Osteoblast (primary cell): ENCODE measurements at regions not wholly inside any gene's neighbourhood (a gene's known extent, or its start where the extent isn't known, plus 50 kb on each side); places are given as distances from the start of the nearest gene placed in this dataset.

ENCODE experiments used
- DNase-seq: peaks from one replicate; pipeline ENCODE4 v3.0.0; 2011; ENCODE audit warnings: low spot score, mixed read lengths; ENCODE audit not compliant: insufficient read length; ENCODE audit errors: missing footprints
- H2AFZ ChIP-seq: 2 replicates; pipeline ENCODE4 v1.6.0; 2011; ENCODE audit warnings: mild to moderate bottlenecking, low read length
- H3K27ac ChIP-seq: 2 replicates; pipeline ENCODE4 v1.5.1; 2011; ENCODE audit warnings: mild to moderate bottlenecking, low read depth, low read length, moderate library complexity
- H3K27me3 ChIP-seq: 2 replicates; pipeline ENCODE4 v1.6.0; 2012; ENCODE audit warnings: mild to moderate bottlenecking, control low read depth, inconsistent platforms, low read length, moderate library complexity; ENCODE audit not compliant: insufficient read depth
- H3K36me3 ChIP-seq: 2 replicates; pipeline ENCODE4 v1.5.1; 2011; ENCODE audit warnings: mild to moderate bottlenecking, low read length, control low read depth, moderate library complexity; ENCODE audit not compliant: insufficient read depth
- H3K4me1 ChIP-seq: 2 replicates; pipeline ENCODE4 v1.5.1; 2011; ENCODE audit warnings: mild to moderate bottlenecking, low read length, control low read depth, moderate library complexity; ENCODE audit not compliant: insufficient read depth
- H3K4me2 ChIP-seq: 2 replicates; pipeline ENCODE4 v1.6.0; 2011; ENCODE audit warnings: mild to moderate bottlenecking, low read length; ENCODE audit not compliant: insufficient read depth
- H3K4me3 ChIP-seq: fragments of 200-600 bp; sonication (generic); 3 replicates; pipeline ENCODE4 v1.5.1; 2012; ENCODE audit warnings: mild to moderate bottlenecking, low read length, inconsistent platforms; ENCODE audit not compliant: insufficient read depth
- H3K79me2 ChIP-seq: 2 replicates; pipeline ENCODE4 v1.6.0; 2012; ENCODE audit warnings: mild to moderate bottlenecking, low read length, control low read depth, inconsistent platforms; ENCODE audit not compliant: insufficient read depth
- H3K9me3 ChIP-seq: 2 replicates; pipeline ENCODE4 v1.5.1; 2011; ENCODE audit warnings: low read depth, low read length, control low read depth
- H4K20me1 ChIP-seq: 2 replicates; pipeline ENCODE4 v1.6.0; 2012; ENCODE audit warnings: mild to moderate bottlenecking, low read length, control low read depth; ENCODE audit not compliant: insufficient read depth
- TF ChIP-seq, protein P1 (sequence below): IDR thresholded peaks from 2 replicates; pipeline ENCODE4 v1.5.1; 2011; ENCODE audit warnings: mild to moderate bottlenecking, low read depth, low read length, moderate library complexity; ENCODE audit errors: extremely low read depth

DNA sequence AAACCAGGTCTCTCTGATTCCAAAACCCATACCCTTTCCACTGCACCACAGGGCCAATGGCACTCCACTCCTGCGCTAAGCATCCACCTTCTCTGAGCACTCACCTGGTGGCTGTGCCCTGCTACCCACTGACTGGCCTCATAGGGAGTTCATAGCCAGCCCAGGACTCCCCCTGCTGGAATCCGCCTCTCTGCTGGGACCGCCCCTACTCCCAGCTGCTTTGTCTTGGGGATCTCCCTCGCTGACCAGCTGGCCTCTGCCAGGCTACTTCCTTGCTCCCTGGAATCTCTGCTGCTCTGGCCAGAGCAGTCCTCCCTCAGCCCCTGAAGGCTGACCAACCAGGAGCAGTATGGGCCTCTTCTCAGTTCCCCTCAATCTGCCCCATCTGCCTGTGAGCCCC lies 129.7 kb downstream of the FAXC start:
- Histone ChIP-seq H3K4me3 (no peak overlapping the region), H3K36me3 (no peaks in the 10 kb centered on the region), H3K9me3 (no peaks in the 10 kb centered on the region), H3K27ac (no peak overlapping the region), H3K4me1 (no peaks in the 10 kb centered on the region), H3K27me3 (no peaks in the 10 kb centered on the region), H3K4me2 (no peak overlapping the region), H2AFZ (no peak overlapping the region), H4K20me1 (no peaks in the 10 kb centered on the region), H3K79me2 (no peaks in the 10 kb centered on the region)
- TF ChIP-seq, protein P1, sequence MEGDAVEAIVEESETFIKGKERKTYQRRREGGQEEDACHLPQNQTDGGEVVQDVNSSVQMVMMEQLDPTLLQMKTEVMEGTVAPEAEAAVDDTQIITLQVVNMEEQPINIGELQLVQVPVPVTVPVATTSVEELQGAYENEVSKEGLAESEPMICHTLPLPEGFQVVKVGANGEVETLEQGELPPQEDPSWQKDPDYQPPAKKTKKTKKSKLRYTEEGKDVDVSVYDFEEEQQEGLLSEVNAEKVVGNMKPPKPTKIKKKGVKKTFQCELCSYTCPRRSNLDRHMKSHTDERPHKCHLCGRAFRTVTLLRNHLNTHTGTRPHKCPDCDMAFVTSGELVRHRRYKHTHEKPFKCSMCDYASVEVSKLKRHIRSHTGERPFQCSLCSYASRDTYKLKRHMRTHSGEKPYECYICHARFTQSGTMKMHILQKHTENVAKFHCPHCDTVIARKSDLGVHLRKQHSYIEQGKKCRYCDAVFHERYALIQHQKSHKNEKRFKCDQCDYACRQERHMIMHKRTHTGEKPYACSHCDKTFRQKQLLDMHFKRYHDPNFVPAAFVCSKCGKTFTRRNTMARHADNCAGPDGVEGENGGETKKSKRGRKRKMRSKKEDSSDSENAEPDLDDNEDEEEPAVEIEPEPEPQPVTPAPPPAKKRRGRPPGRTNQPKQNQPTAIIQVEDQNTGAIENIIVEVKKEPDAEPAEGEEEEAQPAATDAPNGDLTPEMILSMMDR: no peak
- no peak for DNase-seq

GRCh38 chr6:99216959-99217358 lies 132.5 kb downstream of the FAXC start:
- no peak for DNase-seq
- no peaks in the 10 kb centered on the region for H3K36me3 ChIP-seq
- no peaks in the 10 kb centered on the region for H3K4me1 ChIP-seq
- no peaks in the 10 kb centered on the region for H3K79me2 ChIP-seq
- H3K27me3 ChIP-seq: no peaks in the 10 kb centered on the region
- no peak overlapping the region for H3K27ac ChIP-seq
- TF ChIP-seq, protein P1: no peak
- no peak overlapping the region for H2AFZ ChIP-seq
- no peaks in the 10 kb centered on the region for H4K20me1 ChIP-seq
- no peak overlapping the region for H3K4me2 ChIP-seq
- H3K4me3 ChIP-seq: no peak overlapping the region
- no peaks in the 10 kb centered on the region for H3K9me3 ChIP-seq

DNA sequence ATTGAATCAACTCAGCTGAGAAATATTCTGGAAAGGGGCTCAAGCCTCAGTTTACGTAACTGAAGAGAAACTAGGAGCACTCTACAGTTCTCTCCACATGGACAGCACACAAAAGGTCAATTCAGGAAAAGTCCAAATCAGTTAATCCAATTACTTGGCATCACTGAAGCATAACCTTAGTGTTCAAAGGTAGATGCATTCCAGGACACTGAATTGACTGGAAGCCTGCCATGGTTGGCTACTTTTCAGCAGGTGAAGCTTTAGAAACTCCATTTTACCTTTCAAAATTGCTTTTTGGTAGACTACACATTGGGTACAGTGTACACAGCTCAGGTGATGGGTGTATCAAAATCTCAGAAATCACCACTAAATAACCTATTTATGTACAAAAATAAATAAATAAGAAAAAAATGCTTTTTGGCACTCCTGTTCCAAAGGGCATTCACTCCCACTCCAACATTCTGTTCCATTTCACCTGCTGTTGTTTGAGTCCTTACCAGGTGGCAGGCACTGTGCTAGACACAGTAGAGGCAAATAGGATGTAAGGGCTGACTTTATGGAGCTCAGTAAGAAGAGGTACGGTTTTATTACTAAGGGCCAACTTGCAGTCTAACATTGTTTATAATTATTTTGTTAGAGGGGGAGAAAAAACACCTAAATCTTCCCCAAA lies 153.4 kb downstream of the FAXC start:
- Histone ChIP-seq H2AFZ (no peak overlapping the region), H3K27me3 (no peaks in the 10 kb centered on the region), H3K36me3 (no peaks in the 10 kb centered on the region), H3K27ac (no peak overlapping the region), H3K9me3 (no peaks in the 10 kb centered on the region), H3K4me1 (no peaks in the 10 kb centered on the region), H3K4me3 (no peak overlapping the region), H3K4me2 (no peak overlapping the region), H3K79me2 (no peaks in the 10 kb centered on the region), H4K20me1 (no peaks in the 10 kb centered on the region)
- no peak for DNase-seq
- TF ChIP-seq, protein P1: no peak

DNA sequence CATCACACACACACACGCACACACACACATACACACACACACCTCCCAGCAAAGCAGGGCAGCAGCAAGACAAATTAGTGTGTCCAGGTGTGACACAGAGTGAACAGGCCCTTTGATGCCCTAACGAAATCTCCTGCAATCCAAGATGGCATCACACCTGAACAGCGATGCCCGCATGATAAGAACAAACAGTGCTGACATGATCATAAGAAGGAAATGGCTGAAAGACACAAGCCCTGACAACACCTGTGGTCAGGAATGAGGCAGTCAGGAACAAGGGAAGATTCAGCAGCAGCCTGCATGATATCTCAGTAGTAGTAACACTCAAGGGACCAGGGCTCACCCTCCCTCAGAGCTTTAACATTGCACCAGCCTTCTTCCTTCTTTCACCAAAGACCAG lies 156.9 kb downstream of the FAXC start:
- Histone ChIP-seq H2AFZ (no peak overlapping the region), H3K4me3 (no peak overlapping the region), H4K20me1 (no peaks in the 10 kb centered on the region), H3K4me1 (no peaks in the 10 kb centered on the region), H3K9me3 (no peaks in the 10 kb centered on the region), H3K4me2 (no peak overlapping the region), H3K36me3 (no peaks in the 10 kb centered on the region), H3K27ac (no peak overlapping the region), H3K27me3 (no peaks in the 10 kb centered on the region), H3K79me2 (no peaks in the 10 kb centered on the region)
- TF ChIP-seq, protein P1: no peak
- no peak for DNase-seq
